ENCODE measurements at regions not wholly inside any gene's neighbourhood (a gene's known extent, or its start where the extent isn't known, plus 50 kb on each side); places are given as distances from the start of the nearest gene placed in this dataset.
"Not testable (repeated sequence)": the region's sequence is repeated elsewhere in the genome, so short reads cannot be mapped to it uniquely, and the experiment has no call there.

GRCh38 chr7:39833865-39834634 is 116.0 kb upstream of the CDK13 start:
- Mint-ChIP-seq H3K27me3 (ENCODE audit: low read depth) (peaks cover 56% of the 10 kb centered on the region), H3K4me3 (peak overlapping the region; percentile 77)
- H3K9me3 Mint-ChIP-seq, ATAC-seq, H3K27ac Mint-ChIP-seq, H3K36me3 Mint-ChIP-seq, POLR2A ChIA-PET, H3K4me1 Mint-ChIP-seq, CTCF ChIA-PET: not testable (repeated sequence)
- DNase-seq (ENCODE audit: low spot score): peak; percentile 18
- 0 out of 2 replicates have a peak, but pooled peaks have one; percentile 4 for TF ChIP-seq MAX (CRISPR knock-in tag; IDR thresholded peaks at IDR 0.05)

DNA sequence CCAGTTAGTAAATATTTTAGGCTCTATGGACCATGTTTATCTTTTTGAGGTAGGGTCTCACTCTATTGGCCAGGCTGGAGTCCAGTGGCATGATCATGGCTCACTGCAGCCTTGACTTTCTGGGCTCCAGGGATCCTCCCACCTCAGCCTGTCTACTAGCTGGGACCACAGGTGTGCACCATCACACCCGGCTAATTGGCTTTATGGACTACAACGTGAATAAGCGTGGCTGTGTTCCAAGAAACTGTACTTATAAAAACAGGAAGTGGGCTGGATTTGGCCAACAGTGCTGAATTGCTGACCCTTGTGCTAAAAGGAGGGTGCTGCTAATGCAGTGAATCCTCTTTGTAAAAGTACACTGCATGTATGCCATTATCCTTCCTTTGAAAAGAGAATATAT is 111.7 kb upstream of the CDK13 start:
- POLR2A ChIA-PET: no interaction called here
- TF ChIP-seq TCF7 (CRISPR knock-in tag; IDR thresholded peaks at IDR 0.05; ENCODE audit: low read depth) (no peak), ZNF121 (CRISPR knock-in tag; IDR thresholded peaks at IDR 0.05) (peak; percentile 46; the same call in 1 of the 2 replicates)
- ATAC-seq (no peak), DNase-seq (ENCODE audit: low spot score) (no peak)
- CTCF ChIA-PET: no interaction called here
- Mint-ChIP-seq H3K27ac (no peak overlapping the region), H3K4me1 (peaks cover 5% of the 10 kb centered on the region), H3K27me3 (ENCODE audit: low read depth) (peaks cover 38% of the 10 kb centered on the region), H3K4me3 (no peak overlapping the region), H3K9me3 (peaks cover 4% of the 10 kb centered on the region; the same call in 1 of the 2 replicates), H3K36me3 (no peaks in the 10 kb centered on the region)

DNA sequence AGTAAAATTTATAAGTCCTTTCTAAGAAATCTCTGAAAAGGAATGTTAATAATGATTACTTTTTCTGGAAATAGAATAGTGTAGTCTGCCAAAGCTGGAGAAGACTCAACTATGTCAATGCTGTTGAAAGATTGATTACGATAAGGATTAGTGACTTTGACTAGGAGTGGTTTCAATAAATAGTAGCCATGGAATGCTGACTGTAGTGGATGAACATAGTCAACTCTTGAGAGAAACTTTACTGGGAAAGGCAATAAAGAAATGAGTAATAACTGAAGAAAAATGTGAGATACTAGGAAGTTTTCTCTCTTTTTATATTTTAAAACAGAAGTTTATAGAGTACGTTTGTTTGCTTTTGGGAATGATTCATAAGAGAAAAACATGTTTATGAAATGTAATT is 105.0 kb upstream of the CDK13 start:
- Mint-ChIP-seq H3K36me3 (no peaks in the 10 kb centered on the region), H3K4me1 (no peaks in the 10 kb centered on the region), H3K27ac (no peak overlapping the region), H3K4me3 (no peak overlapping the region), H3K9me3 (peaks cover 4% of the 10 kb centered on the region; the same call in 1 of the 2 replicates), H3K27me3 (ENCODE audit: low read depth) (peaks cover 2% of the 10 kb centered on the region; the same call in 1 of the 2 replicates)
- DNase-seq (ENCODE audit: low spot score) (no peak), ATAC-seq (no peak)
- ChIA-PET POLR2A (no interaction called here), CTCF (interaction anchor here (1.0 kb wide), 1 partner anchor 264 kb away, joined by 3 read pairs; no protein-coding TSS in a partner anchor)
- TF ChIP-seq CREM (CRISPR knock-in tag; IDR thresholded peaks at IDR 0.05) (no peak), JUN (CRISPR knock-in tag; IDR thresholded peaks at IDR 0.05) (no peak), FOXK1 (CRISPR knock-in tag; IDR thresholded peaks at IDR 0.05) (no peak), ZNF671 (CRISPR knock-in tag; IDR thresholded peaks at IDR 0.05) (no peak), ATF3 (CRISPR knock-in tag; conservative IDR thresholded peaks at IDR 0.05) (no peak), USF1 (CRISPR knock-in tag; IDR thresholded peaks at IDR 0.05) (no peak), ARID4B (CRISPR knock-in tag; IDR thresholded peaks at IDR 0.05; ENCODE audit: borderline replicate concordance) (no peak), ZNF232 (CRISPR knock-in tag; IDR thresholded peaks at IDR 0.05) (no peak), OVOL2 (CRISPR knock-in tag; IDR thresholded peaks at IDR 0.05; ENCODE audit: borderline replicate concordance) (no peak), ZNF532 (CRISPR knock-in tag; IDR thresholded peaks at IDR 0.05; ENCODE audit: borderline replicate concordance) (no peak)
- TF ChIP-seq, protein P1, sequence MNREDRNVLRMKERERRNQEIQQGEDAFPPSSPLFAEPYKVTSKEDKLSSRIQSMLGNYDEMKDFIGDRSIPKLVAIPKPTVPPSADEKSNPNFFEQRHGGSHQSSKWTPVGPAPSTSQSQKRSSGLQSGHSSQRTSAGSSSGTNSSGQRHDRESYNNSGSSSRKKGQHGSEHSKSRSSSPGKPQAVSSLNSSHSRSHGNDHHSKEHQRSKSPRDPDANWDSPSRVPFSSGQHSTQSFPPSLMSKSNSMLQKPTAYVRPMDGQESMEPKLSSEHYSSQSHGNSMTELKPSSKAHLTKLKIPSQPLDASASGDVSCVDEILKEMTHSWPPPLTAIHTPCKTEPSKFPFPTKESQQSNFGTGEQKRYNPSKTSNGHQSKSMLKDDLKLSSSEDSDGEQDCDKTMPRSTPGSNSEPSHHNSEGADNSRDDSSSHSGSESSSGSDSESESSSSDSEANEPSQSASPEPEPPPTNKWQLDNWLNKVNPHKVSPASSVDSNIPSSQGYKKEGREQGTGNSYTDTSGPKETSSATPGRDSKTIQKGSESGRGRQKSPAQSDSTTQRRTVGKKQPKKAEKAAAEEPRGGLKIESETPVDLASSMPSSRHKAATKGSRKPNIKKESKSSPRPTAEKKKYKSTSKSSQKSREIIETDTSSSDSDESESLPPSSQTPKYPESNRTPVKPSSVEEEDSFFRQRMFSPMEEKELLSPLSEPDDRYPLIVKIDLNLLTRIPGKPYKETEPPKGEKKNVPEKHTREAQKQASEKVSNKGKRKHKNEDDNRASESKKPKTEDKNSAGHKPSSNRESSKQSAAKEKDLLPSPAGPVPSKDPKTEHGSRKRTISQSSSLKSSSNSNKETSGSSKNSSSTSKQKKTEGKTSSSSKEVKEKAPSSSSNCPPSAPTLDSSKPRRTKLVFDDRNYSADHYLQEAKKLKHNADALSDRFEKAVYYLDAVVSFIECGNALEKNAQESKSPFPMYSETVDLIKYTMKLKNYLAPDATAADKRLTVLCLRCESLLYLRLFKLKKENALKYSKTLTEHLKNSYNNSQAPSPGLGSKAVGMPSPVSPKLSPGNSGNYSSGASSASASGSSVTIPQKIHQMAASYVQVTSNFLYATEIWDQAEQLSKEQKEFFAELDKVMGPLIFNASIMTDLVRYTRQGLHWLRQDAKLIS (CRISPR knock-in tag; IDR thresholded peaks at IDR 0.05; ENCODE audit: borderline replicate concordance): no peak
- TF ChIP-seq, protein P2, sequence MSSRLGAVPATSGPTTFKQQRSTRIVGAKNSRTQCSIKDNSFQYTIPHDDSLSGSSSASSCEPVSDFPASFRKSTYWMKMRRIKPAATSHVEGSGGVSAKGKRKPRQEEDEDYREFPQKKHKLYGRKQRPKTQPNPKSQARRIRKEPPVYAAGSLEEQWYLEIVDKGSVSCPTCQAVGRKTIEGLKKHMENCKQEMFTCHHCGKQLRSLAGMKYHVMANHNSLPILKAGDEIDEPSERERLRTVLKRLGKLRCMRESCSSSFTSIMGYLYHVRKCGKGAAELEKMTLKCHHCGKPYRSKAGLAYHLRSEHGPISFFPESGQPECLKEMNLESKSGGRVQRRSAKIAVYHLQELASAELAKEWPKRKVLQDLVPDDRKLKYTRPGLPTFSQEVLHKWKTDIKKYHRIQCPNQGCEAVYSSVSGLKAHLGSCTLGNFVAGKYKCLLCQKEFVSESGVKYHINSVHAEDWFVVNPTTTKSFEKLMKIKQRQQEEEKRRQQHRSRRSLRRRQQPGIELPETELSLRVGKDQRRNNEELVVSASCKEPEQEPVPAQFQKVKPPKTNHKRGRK (CRISPR knock-in tag; IDR thresholded peaks at IDR 0.05; ENCODE audit: borderline replicate concordance): no peak

Data from WTC11 (cell line).